Lung (tissue), 11 donors: ENCODE measurements at regions not wholly inside any gene's neighbourhood (a gene's known extent, or its start where the extent isn't known, plus 50 kb on each side); places are given as distances from the start of the nearest gene placed in this dataset.
"Not testable (repeated sequence)": the region's sequence is repeated elsewhere in the genome, so short reads cannot be mapped to it uniquely, and the experiment has no call there.

Source experiments
- ATAC-seq: fragments of 200-7000 bp; cut with Tn5 transposase; one replicate; pipeline ENCODE4 v1.9.1; 2020; ENCODE audit warnings: moderate number of reproducible peaks; ENCODE audit not compliant: insufficient read depth, low FRiP score
- DNase-seq, 3 donors: peaks; one replicate each; pipeline ENCODE4 v3.0.0-alpha.2; 2013 to 2017
- H3K27ac ChIP-seq, 2 donors: one replicate each; pipeline ENCODE4 v1.5.1; 2013; ENCODE audit warnings: mild to moderate bottlenecking in 2 of 2, moderate library complexity in 2 of 2, control low read depth in 1 of 2, inconsistent platforms in 1 of 2, low read depth in 1 of 2, low read length in 1 of 2
- H3K27me3 ChIP-seq, 3 donors: one replicate each; pipeline ENCODE4 v1.5.1; 2013; ENCODE audit warnings: low read length in 2 of 3; ENCODE audit not compliant: control insufficient read depth in 3 of 3, insufficient read depth in 3 of 3
- H3K36me3 ChIP-seq, 4 donors: one replicate each; pipeline ENCODE4 v1.5.1; 2013; ENCODE audit warnings: low read length in 4 of 4, mild to moderate bottlenecking in 1 of 4, moderate library complexity in 1 of 4; ENCODE audit not compliant: control insufficient read depth in 4 of 4, insufficient read depth in 4 of 4
- H3K4me1 ChIP-seq, 5 donors: one replicate each; pipeline ENCODE4 v1.5.1; 2013; ENCODE audit warnings: low read length in 5 of 5, mild to moderate bottlenecking in 2 of 5, moderate library complexity in 1 of 5; ENCODE audit not compliant: control insufficient read depth in 5 of 5, insufficient read depth in 5 of 5
- H3K4me3 ChIP-seq: one replicate; pipeline ENCODE4 v1.5.1; 2013; ENCODE audit warnings: mild to moderate bottlenecking, control low read depth, moderate library complexity
- H3K9ac ChIP-seq, 2 donors: one replicate each; pipeline ENCODE4 v1.5.1; 2013; ENCODE audit warnings: low read length in 2 of 2, control low read depth in 1 of 2; ENCODE audit not compliant: insufficient read depth in 1 of 2
- H3K9me3 ChIP-seq, 4 donors: one replicate each; pipeline ENCODE4 v1.5.1; 2013; ENCODE audit warnings: low read length in 3 of 4, mild to moderate bottlenecking in 1 of 4, moderate library complexity in 1 of 4; ENCODE audit not compliant: control insufficient read depth in 4 of 4, insufficient read depth in 3 of 4
- WGBS, 2 donors: extraction: QIAGEN DNeasy Blood & Tissue Kit; methylation state at CpG; one replicate each; pipeline ENCODE4 v1.1.7; 2013; 5-methylcytosine and 5-hydroxymethylcytosine counted together
- TF ChIP-seq, protein P1 (sequence below): IDR thresholded peaks from 2 replicates; pipeline ENCODE4 v1.5.1; 2012; ENCODE audit warnings: mild to moderate bottlenecking; ENCODE audit errors: control extremely low read depth, extremely low read depth
- donor health status: control.
- donor health status: control.
- donor health status: Bipolar disorder and iron deficiency.
- donor health status: healthy.
- donor health status: DM: yes; HTN: yes; CAD: no.

DNA sequence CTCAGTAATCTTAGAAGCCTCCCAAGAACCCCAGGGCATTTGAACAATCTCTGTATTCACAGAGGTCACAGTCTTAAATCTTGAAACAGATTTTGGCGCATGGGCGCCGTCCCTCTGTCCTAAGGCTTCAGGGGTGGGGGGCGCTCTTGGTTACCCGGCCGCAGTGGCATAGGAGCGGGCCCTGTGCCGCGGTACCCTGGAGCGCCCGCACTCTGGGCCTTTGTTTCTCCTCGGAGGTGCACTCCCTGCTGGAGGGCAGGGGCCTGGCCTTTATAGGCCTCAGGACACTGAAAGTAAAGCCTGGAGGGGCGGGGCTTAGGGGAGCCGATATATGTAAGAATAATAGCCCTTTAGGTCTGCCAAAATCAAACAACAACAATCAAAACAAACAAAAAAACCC lies 197.3 kb upstream of the FOLH1 start:
- ATAC-seq: no peak

DNA sequence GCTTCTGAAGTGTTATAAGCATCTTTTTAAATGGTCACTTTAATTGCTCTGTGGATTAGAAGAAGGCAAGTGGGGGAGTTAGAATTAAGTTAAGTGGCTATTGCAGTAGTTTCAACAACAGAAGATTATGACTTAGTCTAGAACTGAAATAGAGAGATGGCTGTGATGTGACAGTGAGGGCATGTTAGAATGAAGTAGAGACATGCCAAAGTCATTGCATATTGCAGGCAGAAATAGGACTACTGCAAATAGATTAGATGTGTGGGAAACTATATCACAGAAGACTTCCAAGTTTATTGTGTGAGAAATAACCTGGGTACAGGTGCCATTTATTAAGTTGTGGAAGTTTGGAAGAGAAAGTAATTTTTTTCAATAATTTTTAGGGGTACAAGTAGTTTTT lies 187.4 kb upstream of the FOLH1 start:
- H3K27me3 ChIP-seq, H3K27ac ChIP-seq, ATAC-seq, H3K9ac ChIP-seq, H3K4me3 ChIP-seq, H3K9me3 ChIP-seq, H3K36me3 ChIP-seq, DNase-seq, H3K4me1 ChIP-seq: not testable (repeated sequence)

More for the DNA sequence above, 197.3 kb upstream of the FOLH1 start:
- Histone ChIP-seq H3K9ac (no peak overlapping the region), H3K4me1 (no peaks in the 10 kb centered on the region), H3K27ac (no peak overlapping the region), H3K9me3 (no peaks in the 10 kb centered on the region), H3K27me3 (no peaks in the 10 kb centered on the region), H3K36me3 (no peaks in the 10 kb centered on the region), H3K4me3 (no peak overlapping the region)
- TF ChIP-seq, protein P1, sequence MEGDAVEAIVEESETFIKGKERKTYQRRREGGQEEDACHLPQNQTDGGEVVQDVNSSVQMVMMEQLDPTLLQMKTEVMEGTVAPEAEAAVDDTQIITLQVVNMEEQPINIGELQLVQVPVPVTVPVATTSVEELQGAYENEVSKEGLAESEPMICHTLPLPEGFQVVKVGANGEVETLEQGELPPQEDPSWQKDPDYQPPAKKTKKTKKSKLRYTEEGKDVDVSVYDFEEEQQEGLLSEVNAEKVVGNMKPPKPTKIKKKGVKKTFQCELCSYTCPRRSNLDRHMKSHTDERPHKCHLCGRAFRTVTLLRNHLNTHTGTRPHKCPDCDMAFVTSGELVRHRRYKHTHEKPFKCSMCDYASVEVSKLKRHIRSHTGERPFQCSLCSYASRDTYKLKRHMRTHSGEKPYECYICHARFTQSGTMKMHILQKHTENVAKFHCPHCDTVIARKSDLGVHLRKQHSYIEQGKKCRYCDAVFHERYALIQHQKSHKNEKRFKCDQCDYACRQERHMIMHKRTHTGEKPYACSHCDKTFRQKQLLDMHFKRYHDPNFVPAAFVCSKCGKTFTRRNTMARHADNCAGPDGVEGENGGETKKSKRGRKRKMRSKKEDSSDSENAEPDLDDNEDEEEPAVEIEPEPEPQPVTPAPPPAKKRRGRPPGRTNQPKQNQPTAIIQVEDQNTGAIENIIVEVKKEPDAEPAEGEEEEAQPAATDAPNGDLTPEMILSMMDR: no peak
- 89 to 91% methylated on average over 14 of the region's 14 CpGs for WGBS, 2 donors
- no peak for DNase-seq

DNA sequence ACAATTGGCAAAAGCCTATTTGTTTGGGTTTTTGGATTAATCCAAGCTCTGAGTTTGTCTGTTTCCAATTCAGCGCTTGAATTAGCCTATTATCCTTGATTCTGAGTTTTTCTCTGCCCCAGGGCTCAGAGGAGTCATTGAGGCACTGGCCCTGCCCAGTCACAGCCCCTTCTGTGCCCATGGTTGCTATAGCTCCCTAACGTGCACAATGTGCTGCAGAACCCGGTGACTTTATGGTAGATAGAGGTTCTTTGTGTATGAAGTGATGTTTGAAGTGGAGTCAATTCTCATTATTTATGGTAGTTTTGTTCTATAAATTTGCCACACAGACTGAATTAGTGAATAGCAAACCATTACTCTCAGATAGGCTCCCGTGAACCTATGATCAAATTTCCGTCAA lies 182.0 kb upstream of the FOLH1 start:
- WGBS, 2 donors: 76 to 84% methylated on average over 5 of the region's 5 CpGs
- not testable (repeated sequence) for H3K27ac ChIP-seq, H3K27me3 ChIP-seq, ATAC-seq, DNase-seq, H3K4me1 ChIP-seq, H3K36me3 ChIP-seq, H3K9me3 ChIP-seq, H3K4me3 ChIP-seq, H3K9ac ChIP-seq

DNA sequence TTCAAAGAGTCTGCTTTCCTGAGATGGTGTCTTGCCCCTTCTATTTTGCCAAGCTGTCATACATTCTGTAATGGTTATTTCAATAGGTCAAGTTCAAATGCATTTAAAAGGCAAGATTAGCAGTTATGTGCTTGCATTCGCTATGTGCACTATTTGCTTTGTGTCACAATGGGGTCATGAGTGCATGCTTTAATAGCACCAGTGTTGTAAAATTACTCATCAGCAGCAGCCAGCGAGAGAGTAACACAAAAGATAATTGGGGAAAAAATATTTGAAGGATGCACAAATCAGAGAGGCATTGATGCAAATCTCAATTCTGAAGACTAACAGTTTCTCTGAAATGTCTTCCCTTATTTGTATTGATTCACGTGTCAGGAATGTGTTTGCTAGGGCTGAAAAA lies 180.7 kb upstream of the FOLH1 start:
- WGBS, 2 donors: 50 to 75% methylated on average over 3 of the region's 3 CpGs
- not testable (repeated sequence) for H3K9me3 ChIP-seq, H3K36me3 ChIP-seq, H3K9ac ChIP-seq, DNase-seq, H3K4me3 ChIP-seq, H3K27ac ChIP-seq, H3K4me1 ChIP-seq, ATAC-seq, H3K27me3 ChIP-seq

DNA sequence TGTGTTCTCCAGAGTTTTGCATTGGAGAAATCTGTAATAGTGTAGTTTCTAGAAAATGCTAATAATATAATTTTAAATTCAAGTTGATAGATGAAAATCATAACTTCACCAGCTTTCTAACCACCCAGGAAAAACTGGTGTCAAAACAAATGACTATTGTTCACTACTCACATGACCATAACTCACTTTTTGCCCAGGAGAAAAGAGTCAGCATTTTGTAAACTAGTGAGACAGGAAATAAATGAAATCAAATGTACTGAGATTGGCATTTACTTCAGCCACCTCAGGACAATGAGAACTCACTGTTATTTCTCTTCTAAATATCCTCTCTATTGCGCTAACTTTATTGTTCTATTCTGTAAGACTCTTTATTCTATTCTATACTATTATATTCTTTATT lies 176.0 kb upstream of the FOLH1 start:
- not testable (repeated sequence) for DNase-seq, H3K9ac ChIP-seq, H3K27me3 ChIP-seq, H3K4me1 ChIP-seq, H3K27ac ChIP-seq, H3K36me3 ChIP-seq, ATAC-seq, H3K9me3 ChIP-seq, H3K4me3 ChIP-seq
- WGBS, 2 donors: 83 to 85% methylated on average over 1 of the region's 1 CpG
